Hepatocyte (in vitro differentiated cells): ENCODE measurements at regions not wholly inside any gene's neighbourhood (a gene's known extent, or its start where the extent isn't known, plus 50 kb on each side); places are given as distances from the start of the nearest gene placed in this dataset.

Source experiments
- DNase-seq: peaks from one replicate; pipeline ENCODE4 v3.0.0-alpha.2; 2016; ENCODE audit warnings: low spot score
- H2AFZ ChIP-seq: fragments of 200-600 bp; sonication (generic); 2 replicates; pipeline ENCODE4 v1.6.0; 2016; ENCODE audit warnings: antibody characterized with exemption, mild to moderate bottlenecking
- H3K27ac ChIP-seq: fragments of 200-600 bp; sonication (generic); 2 replicates; pipeline ENCODE4 v1.5.1; 2016; ENCODE audit warnings: mild to moderate bottlenecking
- H3K27me3 ChIP-seq: fragments of 200-600 bp; sonication (generic); 2 replicates; pipeline ENCODE4 v1.6.1; 2016
- H3K36me3 ChIP-seq: fragments of 200-600 bp; sonication (generic); replicated peaks from 2 replicates; pipeline ENCODE4 v1.5.1; 2016; ENCODE audit warnings: low read depth; ENCODE audit not compliant: insufficient read depth
- H3K4me1 ChIP-seq: fragments of 200-600 bp; sonication (generic); 2 replicates; pipeline ENCODE4 v1.5.1; 2016; ENCODE audit warnings: mild to moderate bottlenecking, moderate library complexity; ENCODE audit not compliant: insufficient read depth
- H3K4me2 ChIP-seq: fragments of 200-600 bp; sonication (generic); 2 replicates; pipeline ENCODE4 v1.6.0; 2016
- H3K4me3 ChIP-seq: fragments of 200-600 bp; sonication (generic); 2 replicates; pipeline ENCODE4 v1.5.1; 2016; ENCODE audit warnings: mild to moderate bottlenecking
- H3K79me2 ChIP-seq: fragments of 200-600 bp; sonication (generic); 2 replicates; pipeline ENCODE4 v1.6.0; 2017; ENCODE audit warnings: mild to moderate bottlenecking
- H3K9me2 ChIP-seq: fragments of 200-600 bp; sonication (generic); replicated peaks from 2 replicates; pipeline ENCODE4 v1.6.0; 2017; ENCODE audit warnings: mild to moderate bottlenecking; ENCODE audit not compliant: insufficient read depth
- H3K9me3 ChIP-seq: fragments of 200-600 bp; sonication (generic); 2 replicates; pipeline ENCODE4 v1.5.1; 2016; ENCODE audit warnings: low read depth, mild to moderate bottlenecking
- H4K20me1 ChIP-seq: fragments of 200-600 bp; sonication (generic); 2 replicates; pipeline ENCODE4 v1.6.0; 2016; ENCODE audit warnings: mild to moderate bottlenecking; ENCODE audit not compliant: insufficient read depth, poor library complexity, severe bottlenecking
- CTCF ChIP-seq: fragments of 200-600 bp; sonication (generic); IDR thresholded peaks from 2 replicates; pipeline ENCODE4 v1.5.1; 2016; ENCODE audit warnings: antibody characterized with exemption, mild to moderate bottlenecking; ENCODE audit not compliant: poor library complexity
- EZH2 ChIP-seq: fragments of 200-600 bp; sonication (generic); IDR thresholded peaks from 2 replicates; pipeline ENCODE4 v1.6.1; 2016; ENCODE audit warnings: antibody characterized with exemption, mild to moderate bottlenecking, borderline replicate concordance
- EZH2phosphoT487 ChIP-seq: fragments of 200-600 bp; sonication (generic); IDR thresholded peaks from one replicate; pipeline ENCODE4 v1.6.1; 2018; ENCODE audit warnings: antibody characterized with exemption, mild to moderate bottlenecking, low read depth, moderate library complexity; ENCODE audit not compliant: unreplicated experiment, severe bottlenecking
- WGBS: methylation state at CpG from one replicate; pipeline ENCODE4 v1.1.6; 2016; ENCODE audit warnings: low lambda C conversion rate; ENCODE audit errors: missing lambda C conversion rate; 5-methylcytosine and 5-hydroxymethylcytosine counted together

- DNase-seq: no peak
- Histone ChIP-seq H3K4me1 (no peaks in the 10 kb centered on the region), H3K4me2 (no peak overlapping the region), H3K36me3 (no peaks in the 10 kb centered on the region), H3K27me3 (peaks cover 14% of the 10 kb centered on the region), H3K9me2 (no peaks in the 10 kb centered on the region), H3K27ac (no peak overlapping the region), H3K9me3 (no peaks in the 10 kb centered on the region), H2AFZ (no peak overlapping the region), H3K79me2 (no peaks in the 10 kb centered on the region), H4K20me1 (no peaks in the 10 kb centered on the region), H3K4me3 (no peak overlapping the region)
- 48% methylated on average over 10 of the region's 10 CpGs for WGBS
- TF ChIP-seq CTCF (no peak), EZH2phosphoT487 (no peak), EZH2 (no peak)
Observed at GRCh38 chr15:99916668-99917223, 183.5 kb upstream of the LYSMD4 start.

- TF ChIP-seq EZH2 (no peak), EZH2phosphoT487 (no peak), CTCF (no peak)
- Histone ChIP-seq H3K79me2 (no peaks in the 10 kb centered on the region), H3K4me3 (no peak overlapping the region), H3K27ac (no peak overlapping the region), H4K20me1 (no peaks in the 10 kb centered on the region), H3K9me3 (no peaks in the 10 kb centered on the region), H3K4me1 (no peaks in the 10 kb centered on the region), H2AFZ (no peak overlapping the region), H3K4me2 (no peak overlapping the region), H3K9me2 (no peaks in the 10 kb centered on the region), H3K36me3 (no peaks in the 10 kb centered on the region), H3K27me3 (peaks cover 4% of the 10 kb centered on the region)
- 93% methylated on average over 3 of the region's 3 CpGs for WGBS
- no peak for DNase-seq
Observed at GRCh38 chr15:99914723-99915122, 181.5 kb upstream of the LYSMD4 start.

- no peaks in the 10 kb centered on the region for H3K79me2 ChIP-seq
- no peak overlapping the region for H2AFZ ChIP-seq
- no peaks in the 10 kb centered on the region for H3K4me1 ChIP-seq
- no peaks in the 10 kb centered on the region for H3K36me3 ChIP-seq
- H3K9me3 ChIP-seq: no peaks in the 10 kb centered on the region
- H3K27me3 ChIP-seq: no peaks in the 10 kb centered on the region
- TF ChIP-seq EZH2 (no peak), CTCF (no peak), EZH2phosphoT487 (no peak)
- H3K27ac ChIP-seq: no peak overlapping the region
- H3K4me2 ChIP-seq: no peak overlapping the region
- H4K20me1 ChIP-seq: no peaks in the 10 kb centered on the region
- DNase-seq: no peak
- H3K4me3 ChIP-seq: no peak overlapping the region
- H3K9me2 ChIP-seq: no peaks in the 10 kb centered on the region
- 84% methylated on average over 5 of the region's 5 CpGs for WGBS
Observed at GRCh38 chr15:99911816-99912215, 178.6 kb upstream of the LYSMD4 start.
